GM12872 (cell line): ENCODE measurements at regions not wholly inside any gene's neighbourhood (a gene's known extent, or its start where the extent isn't known, plus 50 kb on each side); places are given as distances from the start of the nearest gene placed in this dataset.

Experiments used
- CTCF ChIP-seq: IDR thresholded peaks from 3 replicates; pipeline ENCODE4 v1.5.1; 2011; ENCODE audit warnings: low read depth, mild to moderate bottlenecking, low read length, moderate library complexity; ENCODE audit not compliant: insufficient read depth

GRCh38 chr9:13779106-13779505 lies 499.6 kb upstream of the MPDZ start:
- TF ChIP-seq CTCF: no peak

GRCh38 chr9:13778631-13779030 lies 499.1 kb upstream of the MPDZ start:
- TF ChIP-seq CTCF: no peak

GRCh38 chr9:13770956-13771355 lies 491.5 kb upstream of the MPDZ start:
- no peak for TF ChIP-seq CTCF

- no peak for TF ChIP-seq CTCF
These were observed 490.1 kb upstream of the MPDZ start for GRCh38 chr9:13769641-13770040.

- TF ChIP-seq CTCF: no peak
These were observed 489.5 kb upstream of the MPDZ start for GRCh38 chr9:13769006-13769405.

- no peak for TF ChIP-seq CTCF
These were observed 482.7 kb upstream of the MPDZ start for GRCh38 chr9:13762209-13762608.

GRCh38 chr9:13759551-13759950 lies 480.1 kb upstream of the MPDZ start:
- no peak for TF ChIP-seq CTCF

GRCh38 chr9:13758936-13759335 lies 479.4 kb upstream of the MPDZ start:
- no peak for TF ChIP-seq CTCF
